ENCODE measurements at regions not wholly inside any gene's neighbourhood (a gene's known extent, or its start where the extent isn't known, plus 50 kb on each side); places are given as distances from the start of the nearest gene placed in this dataset.
"Not testable (repeated sequence)": the region's sequence is repeated elsewhere in the genome, so short reads cannot be mapped to it uniquely, and the experiment has no call there.

DNA sequence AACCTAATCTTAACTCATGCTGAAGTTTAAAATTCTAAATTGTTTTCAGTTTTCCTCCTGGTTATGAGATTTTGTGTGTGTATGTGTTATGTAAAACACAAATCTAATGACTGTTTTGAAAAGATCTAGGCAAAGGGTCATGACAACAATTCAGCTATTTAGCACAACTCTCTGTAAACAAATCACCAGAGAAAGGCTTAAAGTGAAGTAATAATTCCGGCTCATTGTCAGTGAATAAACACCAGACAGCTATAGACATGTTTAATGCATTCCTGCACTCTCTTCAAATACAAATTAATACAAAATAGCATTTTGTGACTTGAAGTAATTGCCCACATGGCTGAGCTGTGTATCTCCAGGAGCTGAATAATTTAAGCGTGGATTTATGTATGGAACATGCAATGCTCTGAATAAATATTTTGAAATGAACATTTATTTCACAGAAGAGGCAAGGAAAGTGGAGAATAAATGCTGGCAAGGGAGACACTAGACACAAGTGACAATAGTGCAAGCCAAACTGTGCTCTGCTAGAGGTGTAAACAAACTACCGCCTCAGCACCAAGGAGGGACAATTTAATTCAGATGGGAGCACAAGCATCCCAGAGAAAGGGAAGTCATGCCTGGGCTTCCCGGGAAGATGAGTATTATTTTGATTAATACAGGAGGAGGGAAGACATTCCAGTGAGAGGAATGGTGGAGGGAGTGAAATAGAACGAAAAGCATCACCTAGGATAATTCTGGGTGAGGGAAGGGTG lies 133.6 kb upstream of the XPO1 start:
- no peak for DNase-seq

GRCh38 chr2:61670591-61671501 lies 132.7 kb upstream of the XPO1 start:
- no peak for DNase-seq

DNA sequence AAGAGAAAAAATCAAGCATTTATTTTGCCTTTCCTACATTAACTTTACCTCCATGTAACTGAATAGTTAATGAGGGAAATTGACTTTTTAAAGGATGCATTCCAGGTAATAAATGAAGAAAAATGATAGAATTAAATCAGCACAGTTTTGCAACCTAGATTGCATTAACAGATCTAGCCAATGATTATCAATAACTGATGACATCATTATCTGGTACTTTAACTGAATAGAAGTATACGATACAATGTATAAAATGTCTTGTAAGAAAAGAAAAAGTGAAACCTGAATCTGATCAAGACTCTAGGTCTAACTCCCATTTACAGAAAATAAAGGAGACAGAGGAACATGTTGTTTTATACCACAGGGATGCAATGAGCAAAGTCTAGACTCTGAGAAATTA lies 126.0 kb upstream of the XPO1 start:
- DNase-seq = no peak

- DNase-seq = no peak
These were observed 124.8 kb upstream of the XPO1 start for GRCh38 chr2:61662990-61663389.

GRCh38 chr2:61660511-61661388 lies 122.6 kb upstream of the XPO1 start:
- no peak for DNase-seq

DNA sequence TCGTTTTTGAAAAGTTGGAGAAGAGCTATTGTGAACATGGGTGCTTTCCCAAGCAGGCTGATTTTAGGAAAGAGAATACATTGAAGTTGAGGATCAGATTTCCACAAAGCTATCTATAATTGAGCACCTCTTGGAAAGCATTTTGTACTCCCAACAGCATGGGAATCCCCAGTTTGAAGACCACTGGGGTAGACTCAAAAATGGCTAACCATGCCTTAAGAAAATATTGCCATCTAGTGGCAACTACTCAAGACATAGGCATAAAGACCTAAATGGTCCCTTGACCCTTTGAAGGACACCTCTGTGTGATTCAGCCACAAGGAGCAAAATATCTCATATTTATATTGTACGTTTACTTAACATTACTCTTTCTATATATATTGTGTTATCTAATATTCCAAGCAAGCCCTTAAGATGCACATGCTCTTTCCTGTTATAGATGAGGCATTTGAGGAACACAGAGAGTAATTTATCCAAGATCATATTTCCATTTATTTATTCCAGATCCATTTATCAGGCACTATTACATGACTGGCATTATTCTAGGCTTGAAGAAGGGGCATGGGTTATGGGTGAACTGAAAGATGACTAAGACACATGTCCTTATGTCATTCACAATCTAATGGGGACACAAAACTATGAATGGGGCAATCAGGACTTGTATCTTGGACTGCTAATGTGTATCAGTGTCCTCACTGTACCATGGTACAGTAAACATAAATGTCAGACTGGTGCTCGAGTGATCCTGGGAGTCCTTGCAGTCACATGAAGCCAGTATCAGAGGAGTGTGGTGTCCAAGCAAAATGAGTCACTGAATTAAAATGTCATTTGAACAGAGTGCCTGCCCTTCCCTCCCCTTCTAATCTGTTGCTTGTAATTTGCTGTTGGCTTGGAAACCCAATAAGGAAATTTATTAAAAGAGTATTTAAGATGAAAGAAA lies 121.0 kb upstream of the XPO1 start:
- no peak for DNase-seq

- not testable (repeated sequence) for DNase-seq
These were observed 111.8 kb upstream of the XPO1 start for GRCh38 chr2:61649946-61650345.

GRCh38 chr2:61649021-61649420 lies 110.9 kb upstream of the XPO1 start:
- DNase-seq = no peak

DNA sequence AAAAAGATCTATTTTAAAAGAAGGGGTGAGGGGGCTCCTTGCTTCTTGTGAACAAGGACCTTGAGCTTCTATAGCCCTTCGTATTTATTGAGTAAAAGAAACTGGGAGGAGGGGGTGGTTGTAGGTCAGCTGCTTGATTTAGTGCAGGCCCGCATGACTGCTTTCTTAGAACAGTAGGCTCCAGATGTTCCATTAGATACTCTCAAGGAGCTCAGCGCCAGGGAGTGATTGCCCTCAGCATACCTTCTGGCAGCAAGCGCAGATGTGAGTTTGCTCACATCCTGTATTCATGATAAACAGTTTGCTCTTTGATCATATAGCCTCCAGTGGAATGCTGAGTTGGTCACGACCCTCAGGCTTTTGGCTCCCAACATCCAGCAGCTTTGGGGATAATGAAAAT lies 108.9 kb upstream of the XPO1 start:
- no peak for DNase-seq

- DNase-seq = no peak
These were observed 107.8 kb upstream of the XPO1 start for GRCh38 chr2:61645911-61646310.

DNA sequence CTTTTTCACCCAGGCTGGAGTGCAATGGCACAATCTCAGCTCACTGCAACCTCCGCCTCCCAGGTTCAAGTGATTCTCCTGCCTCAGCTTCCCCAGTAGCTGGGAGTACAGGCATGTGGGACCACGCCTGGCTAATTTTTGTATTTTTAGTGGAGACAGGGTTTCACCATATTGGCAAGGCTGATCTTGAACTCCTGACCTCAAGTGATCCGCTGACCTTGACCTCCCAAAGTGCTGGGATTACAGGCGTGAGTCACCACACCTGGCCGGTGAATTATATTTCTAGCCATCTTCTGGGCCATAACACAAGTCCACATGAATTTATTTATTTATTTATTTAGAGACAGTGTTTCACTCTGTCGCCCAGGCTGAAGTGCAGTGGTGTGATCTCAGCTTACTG lies 105.0 kb upstream of the XPO1 start:
- not testable (repeated sequence) for DNase-seq

GRCh38 chr2:61640406-61640805 lies 102.2 kb upstream of the XPO1 start:
- DNase-seq = no peak

DNA sequence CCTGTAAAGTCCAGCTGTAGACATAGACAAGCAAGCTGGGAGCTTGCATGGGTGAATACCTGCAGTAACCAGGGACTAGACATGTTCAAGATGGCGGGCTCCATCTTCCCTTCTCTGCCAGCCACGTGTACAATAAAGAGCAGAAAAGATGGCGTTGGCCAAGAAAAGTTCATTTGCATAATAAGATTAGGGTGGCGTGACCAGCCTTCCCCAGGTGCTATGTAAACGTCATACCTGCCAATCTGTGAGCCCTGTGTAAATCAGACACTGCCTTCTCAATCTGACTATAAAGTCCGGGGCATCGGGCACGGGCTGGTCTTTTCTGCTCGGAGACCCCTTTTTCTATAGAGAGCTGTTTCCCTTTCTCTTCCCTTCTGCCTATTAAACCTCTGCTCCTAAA lies 101.6 kb upstream of the XPO1 start:
- DNase-seq = no peak

DNA sequence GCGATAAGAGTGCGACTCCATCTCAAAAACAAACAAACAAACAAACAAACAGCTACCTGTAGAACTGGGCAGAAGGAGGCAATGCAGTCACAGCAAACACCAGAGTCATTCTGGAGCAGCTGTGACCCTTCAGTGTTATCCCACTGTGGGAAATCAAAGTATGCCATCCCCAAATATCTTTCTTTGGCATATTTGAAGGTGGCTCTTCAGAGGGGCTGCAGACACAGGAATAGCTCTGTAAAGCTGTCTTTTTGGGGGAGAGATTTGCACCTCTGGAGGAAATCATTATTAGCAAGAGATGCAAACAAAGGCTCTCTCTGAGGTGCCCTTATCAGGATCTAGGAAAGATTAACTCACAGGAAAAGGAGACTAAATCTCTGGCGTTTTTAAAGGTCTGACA lies 98.5 kb upstream of the XPO1 start:
- DNase-seq = no peak

DNA sequence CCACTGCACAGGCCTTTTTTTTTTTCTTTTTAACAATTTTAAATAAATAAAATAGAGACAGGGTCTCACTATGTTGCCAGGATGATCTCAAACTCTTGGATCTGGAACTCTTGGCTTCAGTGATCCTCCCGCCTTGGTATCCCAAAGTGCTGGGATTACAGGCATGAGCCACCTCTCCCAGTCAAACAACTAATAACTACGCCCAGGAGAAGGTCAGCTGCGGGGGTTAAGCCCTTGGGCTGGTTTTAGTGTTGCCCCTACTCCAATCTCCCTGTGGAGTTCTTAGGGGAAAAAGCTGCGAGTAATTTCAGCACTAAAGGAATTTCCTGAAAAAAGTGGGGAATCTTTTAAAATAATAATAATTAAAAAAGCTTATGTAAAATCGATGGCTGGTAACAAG lies 96.4 kb upstream of the XPO1 start:
- no peak for DNase-seq

DNA sequence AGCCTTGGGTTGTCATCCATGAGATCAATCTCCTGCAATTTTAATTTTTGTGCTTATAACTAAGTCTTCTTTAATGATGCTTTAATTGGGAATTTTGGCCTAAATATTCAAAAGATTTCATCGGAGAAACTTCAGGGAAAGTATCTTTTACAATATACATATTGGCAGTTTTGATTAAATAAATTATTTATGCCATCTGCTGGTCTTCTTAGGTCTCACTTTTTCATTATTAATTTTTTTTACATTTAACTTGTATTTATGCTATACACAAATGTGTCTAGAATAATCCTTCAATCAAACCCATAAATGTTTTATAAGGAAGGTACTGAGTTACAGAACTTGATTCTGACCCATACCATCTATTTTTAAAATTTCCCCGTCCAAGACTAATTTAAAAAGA lies 95.1 kb upstream of the XPO1 start:
- DNase-seq = no peak

- no peak for DNase-seq
These were observed 94.4 kb upstream of the XPO1 start for GRCh38 chr2:61632276-61633169.

- DNase-seq = no peak
These were observed 93.2 kb upstream of the XPO1 start for GRCh38 chr2:61631321-61631720.

DNA sequence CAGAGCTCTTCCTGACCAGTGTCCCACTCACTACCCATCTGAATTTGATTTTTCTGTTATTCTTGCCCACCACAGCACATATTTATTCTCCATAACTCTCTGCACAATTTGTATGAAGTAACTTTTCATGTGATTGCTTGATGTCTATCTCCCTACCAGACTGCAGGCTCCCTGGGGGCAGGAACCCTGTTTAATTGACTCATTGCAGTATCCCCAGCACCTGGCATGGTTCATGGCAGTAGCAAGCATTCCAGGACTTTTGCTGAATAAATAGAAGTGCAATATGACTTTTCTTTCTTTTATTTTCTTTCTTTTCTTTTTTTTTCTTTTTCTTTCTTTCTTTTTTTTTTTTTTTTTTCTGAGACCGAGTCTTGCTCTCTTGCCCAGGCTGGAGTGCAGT lies 88.7 kb upstream of the XPO1 start:
- DNase-seq = no peak

GRCh38 chr2:61623747-61624146 lies 85.6 kb upstream of the XPO1 start:
- DNase-seq = no peak

Measured in NCI-H774 (cell line).